ENCODE measurements at regions not wholly inside any gene's neighbourhood (a gene's known extent, or its start where the extent isn't known, plus 50 kb on each side); places are given as distances from the start of the nearest gene placed in this dataset.

- TF ChIP-seq CTCF (IDR thresholded peaks at IDR 0.05) (no peak), POLR2AphosphoS5 (IDR thresholded peaks at IDR 0.05) (no peak), POLR2A (IDR thresholded peaks at IDR 0.05) (no peak), EP300 (IDR thresholded peaks at IDR 0.05) (no peak)
Measured at GRCh38 chr15:97688886-97689285, 271.6 kb upstream of the ARRDC4 start.
